ENCODE measurements at regions not wholly inside any gene's neighbourhood (a gene's known extent, or its start where the extent isn't known, plus 50 kb on each side); places are given as distances from the start of the nearest gene placed in this dataset.

DNA sequence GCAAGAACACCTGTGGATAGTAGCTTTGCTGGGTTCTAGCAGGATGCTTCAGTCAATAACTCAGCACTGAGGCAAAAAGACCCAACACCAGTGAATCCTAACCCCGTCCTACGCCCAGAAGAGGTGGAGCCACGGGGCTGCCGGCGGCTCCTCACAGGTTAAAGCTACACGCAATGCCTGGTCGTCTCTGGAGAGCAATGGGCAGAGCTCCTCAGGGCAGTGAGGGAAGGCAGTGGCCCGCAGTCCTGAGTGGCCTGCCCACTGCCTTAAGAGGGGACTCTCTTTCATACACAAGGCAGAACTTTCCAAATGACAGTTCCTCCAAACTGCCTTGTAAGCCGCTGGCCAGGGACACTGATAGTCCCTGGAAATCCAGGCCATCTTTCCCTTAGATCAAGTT lies 244.2 kb upstream of the IRX2 start:
- TF ChIP-seq, protein P1, sequence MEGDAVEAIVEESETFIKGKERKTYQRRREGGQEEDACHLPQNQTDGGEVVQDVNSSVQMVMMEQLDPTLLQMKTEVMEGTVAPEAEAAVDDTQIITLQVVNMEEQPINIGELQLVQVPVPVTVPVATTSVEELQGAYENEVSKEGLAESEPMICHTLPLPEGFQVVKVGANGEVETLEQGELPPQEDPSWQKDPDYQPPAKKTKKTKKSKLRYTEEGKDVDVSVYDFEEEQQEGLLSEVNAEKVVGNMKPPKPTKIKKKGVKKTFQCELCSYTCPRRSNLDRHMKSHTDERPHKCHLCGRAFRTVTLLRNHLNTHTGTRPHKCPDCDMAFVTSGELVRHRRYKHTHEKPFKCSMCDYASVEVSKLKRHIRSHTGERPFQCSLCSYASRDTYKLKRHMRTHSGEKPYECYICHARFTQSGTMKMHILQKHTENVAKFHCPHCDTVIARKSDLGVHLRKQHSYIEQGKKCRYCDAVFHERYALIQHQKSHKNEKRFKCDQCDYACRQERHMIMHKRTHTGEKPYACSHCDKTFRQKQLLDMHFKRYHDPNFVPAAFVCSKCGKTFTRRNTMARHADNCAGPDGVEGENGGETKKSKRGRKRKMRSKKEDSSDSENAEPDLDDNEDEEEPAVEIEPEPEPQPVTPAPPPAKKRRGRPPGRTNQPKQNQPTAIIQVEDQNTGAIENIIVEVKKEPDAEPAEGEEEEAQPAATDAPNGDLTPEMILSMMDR (conservative IDR thresholded peaks at IDR 0.05) = no peak
- TF ChIP-seq EZH2 (IDR thresholded peaks at IDR 0.05; ENCODE audit: low read depth) = no peak
